LNCaP clone FGC (cell line): ENCODE measurements at regions not wholly inside any gene's neighbourhood (a gene's known extent, or its start where the extent isn't known, plus 50 kb on each side); places are given as distances from the start of the nearest gene placed in this dataset.
"Not testable (repeated sequence)": the region's sequence is repeated elsewhere in the genome, so short reads cannot be mapped to it uniquely, and the experiment has no call there.

ENCODE experiments used
- DNase-seq: peaks from one replicate; pipeline ENCODE4 v3.0.0-alpha.2; 2011; ENCODE audit warnings: low read depth
- H3K4me3 ChIP-seq: 2 replicates; pipeline ENCODE4 v1.5.1; 2011; ENCODE audit warnings: mild to moderate bottlenecking, low read depth, low read length, control low read depth
- TF ChIP-seq, protein P1 (sequence below): IDR thresholded peaks from 2 replicates; pipeline ENCODE4 v1.5.1; 2012; ENCODE audit warnings: mild to moderate bottlenecking; ENCODE audit not compliant: control insufficient read depth, insufficient read depth; ENCODE audit errors: extremely low read depth

DNA sequence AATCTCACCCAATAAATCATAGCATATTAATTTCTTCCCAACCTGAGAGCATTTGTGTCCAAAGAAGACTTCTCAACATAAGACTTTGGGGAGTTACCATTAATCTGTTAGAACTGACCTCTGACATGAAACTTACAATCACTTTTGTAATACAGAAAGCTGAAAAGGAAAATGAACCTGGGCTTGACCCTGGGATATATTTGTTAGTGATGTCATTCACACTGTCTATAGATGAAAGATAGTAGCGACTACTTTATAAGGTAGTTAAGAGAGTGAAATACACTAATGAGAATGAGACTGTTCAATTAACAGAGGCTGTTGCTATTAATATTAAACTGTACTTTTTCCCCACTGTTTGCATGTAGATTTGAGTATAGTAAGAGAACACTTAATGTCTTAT lies 1334.8 kb upstream of the TMEM132C start:
- no peak overlapping the region for H3K4me3 ChIP-seq
- TF ChIP-seq, protein P1, sequence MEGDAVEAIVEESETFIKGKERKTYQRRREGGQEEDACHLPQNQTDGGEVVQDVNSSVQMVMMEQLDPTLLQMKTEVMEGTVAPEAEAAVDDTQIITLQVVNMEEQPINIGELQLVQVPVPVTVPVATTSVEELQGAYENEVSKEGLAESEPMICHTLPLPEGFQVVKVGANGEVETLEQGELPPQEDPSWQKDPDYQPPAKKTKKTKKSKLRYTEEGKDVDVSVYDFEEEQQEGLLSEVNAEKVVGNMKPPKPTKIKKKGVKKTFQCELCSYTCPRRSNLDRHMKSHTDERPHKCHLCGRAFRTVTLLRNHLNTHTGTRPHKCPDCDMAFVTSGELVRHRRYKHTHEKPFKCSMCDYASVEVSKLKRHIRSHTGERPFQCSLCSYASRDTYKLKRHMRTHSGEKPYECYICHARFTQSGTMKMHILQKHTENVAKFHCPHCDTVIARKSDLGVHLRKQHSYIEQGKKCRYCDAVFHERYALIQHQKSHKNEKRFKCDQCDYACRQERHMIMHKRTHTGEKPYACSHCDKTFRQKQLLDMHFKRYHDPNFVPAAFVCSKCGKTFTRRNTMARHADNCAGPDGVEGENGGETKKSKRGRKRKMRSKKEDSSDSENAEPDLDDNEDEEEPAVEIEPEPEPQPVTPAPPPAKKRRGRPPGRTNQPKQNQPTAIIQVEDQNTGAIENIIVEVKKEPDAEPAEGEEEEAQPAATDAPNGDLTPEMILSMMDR: no peak
- no peak for DNase-seq

DNA sequence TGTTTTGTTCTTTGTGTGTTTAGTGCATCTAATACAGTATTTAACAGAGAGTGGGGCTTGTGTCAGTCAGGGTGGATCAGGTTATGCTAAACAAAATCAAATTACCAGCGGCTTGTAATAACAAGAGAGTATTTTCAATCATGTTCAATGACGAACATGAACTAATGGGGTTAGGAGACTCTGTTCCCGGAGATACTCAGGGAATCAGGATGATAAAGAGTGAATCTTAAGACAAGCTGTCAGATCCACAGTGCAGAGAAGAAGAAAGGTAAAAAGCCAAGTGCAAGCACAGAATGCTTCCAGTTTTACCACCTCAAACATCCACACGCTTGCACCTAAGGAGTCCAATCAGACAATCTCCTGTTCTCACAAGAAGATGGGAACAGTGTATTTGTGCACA lies 1331.5 kb upstream of the TMEM132C start:
- DNase-seq: no peak
- TF ChIP-seq, protein P1: no peak
- H3K4me3 ChIP-seq: no peak overlapping the region

DNA sequence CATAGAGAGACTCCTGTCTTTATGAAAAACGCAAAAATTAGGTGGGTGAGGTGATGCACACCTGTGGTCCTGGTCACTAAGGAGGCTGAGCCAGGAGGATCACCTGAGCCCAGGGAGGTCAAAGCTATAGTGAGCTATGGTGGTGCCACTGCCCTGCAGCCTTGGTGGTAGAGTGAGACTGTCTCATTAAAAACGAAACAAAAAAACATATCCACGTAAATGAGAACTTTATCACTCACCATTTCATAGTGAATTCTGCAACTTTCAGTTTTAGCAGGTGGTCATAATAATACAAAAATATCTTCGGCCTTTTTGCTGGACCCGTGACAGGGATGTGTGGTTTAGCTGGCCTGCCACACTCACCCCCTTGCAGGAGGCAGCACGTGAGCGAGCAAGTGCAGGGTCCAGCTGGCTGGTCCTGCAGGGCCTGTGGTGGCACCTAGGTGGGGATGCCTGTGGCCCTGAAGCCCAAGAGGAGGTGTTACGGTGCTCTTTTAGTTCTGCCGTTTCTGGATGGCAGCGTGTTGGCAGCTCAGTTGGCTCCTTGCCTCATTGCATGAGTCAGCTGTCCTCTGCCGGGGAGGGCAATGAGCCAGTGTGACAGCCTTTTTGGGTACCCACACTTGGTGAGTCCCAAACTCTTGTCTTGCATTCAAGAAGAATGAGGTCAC lies 1330.7 kb upstream of the TMEM132C start:
- TF ChIP-seq, protein P1: no peak
- no peak overlapping the region for H3K4me3 ChIP-seq
- no peak for DNase-seq

DNA sequence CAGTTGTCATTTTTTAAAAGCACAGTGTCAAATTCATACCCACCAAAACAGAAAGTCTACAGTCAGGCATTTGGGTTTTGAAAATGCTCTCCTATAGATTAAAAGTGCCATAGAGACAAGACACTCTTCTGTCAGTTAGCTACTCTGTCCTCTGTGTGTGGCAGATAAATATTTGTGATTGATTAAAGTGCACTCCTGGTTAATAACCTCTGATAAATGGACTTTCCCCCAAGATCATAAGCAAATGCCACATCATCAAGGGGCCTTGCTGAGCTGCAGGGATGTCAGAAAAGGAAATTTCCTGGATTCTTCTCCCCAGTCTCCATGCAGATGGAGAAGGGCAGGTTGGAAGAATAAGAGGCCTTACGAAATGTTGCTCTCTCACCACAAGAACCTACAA lies 1329.5 kb upstream of the TMEM132C start:
- DNase-seq: no peak
- H3K4me3 ChIP-seq: no peak overlapping the region
- TF ChIP-seq, protein P1: no peak

DNA sequence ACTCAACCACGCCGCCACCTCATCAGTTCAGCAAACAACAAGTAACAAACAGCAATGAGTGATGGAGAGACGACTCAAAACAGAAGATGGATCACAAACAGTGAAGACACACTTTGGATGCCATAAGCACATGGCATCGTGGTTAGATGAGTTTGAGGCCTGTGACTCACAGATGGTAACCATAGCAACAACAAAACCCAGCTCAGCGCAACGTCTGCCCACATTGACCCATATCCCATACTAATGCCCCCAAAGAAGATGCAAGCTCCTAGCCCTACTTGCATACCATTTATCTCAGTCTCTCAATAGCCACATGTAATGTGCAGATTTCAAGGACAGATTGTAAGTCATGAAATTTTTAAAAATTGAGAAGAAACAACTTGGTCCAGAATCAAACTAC lies 1322.3 kb upstream of the TMEM132C start:
- H3K4me3 ChIP-seq: no peak overlapping the region
- DNase-seq: no peak

DNA sequence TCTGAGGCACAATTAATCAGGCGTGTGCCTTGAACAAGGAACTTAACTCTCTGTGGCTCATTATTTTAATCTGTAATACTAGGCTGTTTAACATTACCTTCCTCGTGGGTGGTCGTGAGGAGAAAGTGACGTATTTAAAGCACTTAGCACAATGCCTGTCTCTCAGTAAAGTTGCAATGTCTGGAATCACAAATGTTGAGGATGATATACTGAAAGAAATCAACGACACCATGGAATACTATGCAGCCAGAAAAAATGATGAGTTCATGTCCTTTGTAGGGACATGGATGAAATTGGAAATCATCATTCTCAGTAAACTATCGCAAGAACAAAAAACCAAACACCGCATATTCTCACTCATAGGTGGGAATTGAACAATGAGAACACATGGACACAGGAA lies 1320.0 kb upstream of the TMEM132C start:
- not testable (repeated sequence) for H3K4me3 ChIP-seq, DNase-seq

More for the DNA sequence above, 1322.3 kb upstream of the TMEM132C start:
- TF ChIP-seq, protein P1: no peak

DNA sequence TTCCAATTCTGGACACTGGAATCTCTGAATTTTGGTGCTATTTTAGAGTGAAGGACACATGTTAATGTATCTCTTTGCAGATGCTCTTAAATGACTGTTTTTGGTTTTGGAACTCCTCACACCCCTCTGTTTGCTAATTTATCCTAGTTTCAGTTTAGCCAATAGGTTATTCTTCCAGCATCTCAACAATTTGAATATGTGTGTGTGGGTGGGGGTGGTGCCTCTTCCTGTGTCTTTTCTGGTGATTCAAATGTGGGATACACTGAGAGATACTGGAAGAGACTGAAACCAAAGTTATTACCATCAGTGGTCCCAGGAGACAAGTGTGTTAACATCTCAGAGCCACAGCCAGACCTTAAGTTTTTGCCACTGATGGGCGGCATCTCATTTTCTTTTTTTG lies 1317.4 kb upstream of the TMEM132C start:
- TF ChIP-seq, protein P1: no peak
- H3K4me3 ChIP-seq: no peak overlapping the region
- DNase-seq: no peak

DNA sequence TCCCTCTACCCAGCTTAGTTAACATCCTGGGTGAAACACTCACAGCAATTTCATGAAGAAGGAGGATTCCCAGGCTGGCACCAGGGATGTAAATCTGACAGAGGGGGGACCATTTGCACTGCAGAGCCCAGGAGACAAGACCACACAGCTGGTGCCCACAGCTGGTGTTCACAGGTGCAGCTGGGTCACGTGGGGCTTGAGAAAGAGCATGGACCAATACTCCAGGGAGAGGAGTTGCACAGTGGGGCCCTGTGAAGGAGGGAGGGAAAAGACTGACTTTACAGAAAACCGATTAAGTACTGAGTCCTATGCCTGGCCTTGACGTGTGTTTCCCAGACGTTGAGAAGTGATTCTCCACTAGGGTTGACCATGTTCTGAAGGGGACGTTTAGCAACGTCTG lies 1316.7 kb upstream of the TMEM132C start:
- TF ChIP-seq, protein P1: no peak
- H3K4me3 ChIP-seq: no peak overlapping the region
- no peak for DNase-seq
